Mesenchymal stem cell (in vitro differentiated cells and primary cell): ENCODE measurements at regions not wholly inside any gene's neighbourhood (a gene's known extent, or its start where the extent isn't known, plus 50 kb on each side); places are given as distances from the start of the nearest gene placed in this dataset.

Experiments used
- DNase-seq: peaks from one replicate; pipeline ENCODE4 v3.0.0-alpha.2; 2013
- H2AFZ ChIP-seq: one replicate; pipeline ENCODE4 v1.6.1; 2013; ENCODE audit warnings: low read depth, mild to moderate bottlenecking, control low read depth, inconsistent platforms, low read length, moderate library complexity
- H2AK5ac ChIP-seq: 2 replicates; pipeline ENCODE4 v1.6.1; 2013; ENCODE audit warnings: low read length, moderate library complexity, mild to moderate bottlenecking, inconsistent platforms; ENCODE audit not compliant: severe bottlenecking
- H2BK120ac ChIP-seq: one replicate; pipeline ENCODE4 v1.6.1; 2013; ENCODE audit warnings: low read depth, mild to moderate bottlenecking, inconsistent platforms, low read length, moderate library complexity
- H2BK12ac ChIP-seq, 2 experiments: one replicate each; pipeline ENCODE4 v1.6.1; 2013; ENCODE audit warnings: inconsistent platforms in 2 of 2, low read length in 2 of 2, mild to moderate bottlenecking in 2 of 2, moderate library complexity in 2 of 2, control low read depth in 1 of 2
- H2BK15ac ChIP-seq: one replicate; pipeline ENCODE4 v1.6.1; 2013; ENCODE audit warnings: mild to moderate bottlenecking, low read depth, inconsistent platforms; ENCODE audit not compliant: poor library complexity, severe bottlenecking
- H2BK5ac ChIP-seq: 2 replicates; pipeline ENCODE4 v1.6.1; 2013; ENCODE audit warnings: low read depth, mild to moderate bottlenecking, low read length, control low read depth, inconsistent platforms; ENCODE audit not compliant: poor library complexity, severe bottlenecking
- H3K14ac ChIP-seq, 2 experiments: one replicate each; pipeline ENCODE4 v1.6.1; 2013; ENCODE audit warnings: inconsistent platforms in 2 of 2, low read length in 2 of 2, control low read depth in 1 of 2, mild to moderate bottlenecking in 1 of 2, moderate library complexity in 1 of 2
- H3K18ac ChIP-seq, 2 experiments: one replicate each; pipeline ENCODE4 v1.6.1; 2013; ENCODE audit warnings: inconsistent platforms in 2 of 2, low read length in 2 of 2, control low read depth in 1 of 2, low read depth in 1 of 2, mild to moderate bottlenecking in 1 of 2
- H3K23ac ChIP-seq, 2 experiments: one replicate each; pipeline ENCODE4 v1.6.1; 2013; ENCODE audit warnings: inconsistent platforms in 2 of 2, low read length in 2 of 2, mild to moderate bottlenecking in 2 of 2, moderate library complexity in 2 of 2, control low read depth in 1 of 2
- H3K27ac ChIP-seq: 2 replicates; pipeline ENCODE4 v1.5.1; 2013; ENCODE audit warnings: mild to moderate bottlenecking, moderate library complexity, low read length, control low read depth, inconsistent platforms; ENCODE audit not compliant: poor library complexity, severe bottlenecking
- H3K27me3 ChIP-seq, 2 experiments: 2 replicates each; pipeline versions ENCODE4 v1.6.1 to v1.7.0; 2013; ENCODE audit warnings: low read length in 2 of 2, mild to moderate bottlenecking in 2 of 2, moderate library complexity in 2 of 2, control low read depth in 1 of 2, inconsistent platforms in 1 of 2; ENCODE audit not compliant: control insufficient read depth in 1 of 2, insufficient read depth in 1 of 2
- H3K36me3 ChIP-seq, 2 experiments: 2 replicates each; pipeline versions ENCODE4 v1.6.1 to v1.7.0; 2013; ENCODE audit warnings: low read length in 2 of 2, control low read depth in 1 of 2, inconsistent platforms in 1 of 2, low read depth in 1 of 2, mild to moderate bottlenecking in 1 of 2; ENCODE audit not compliant: insufficient read depth in 2 of 2, control insufficient read depth in 1 of 2
- H3K4ac ChIP-seq, 2 experiments: one replicate each; pipeline ENCODE4 v1.6.1; 2013; ENCODE audit warnings: inconsistent platforms in 2 of 2, low read length in 2 of 2, mild to moderate bottlenecking in 2 of 2, moderate library complexity in 2 of 2, control low read depth in 1 of 2, low read depth in 1 of 2
- H3K4me1 ChIP-seq: 2 replicates; pipeline ENCODE4 v1.6.1; 2013; ENCODE audit warnings: low read depth, low read length, control low read depth; ENCODE audit not compliant: control insufficient read depth, insufficient read depth
- H3K4me2 ChIP-seq: 2 replicates; pipeline ENCODE4 v1.6.1; 2013; ENCODE audit warnings: low read length, mild to moderate bottlenecking, inconsistent platforms; ENCODE audit not compliant: poor library complexity, severe bottlenecking
- H3K4me3 ChIP-seq, 2 experiments: 2 replicates each; pipeline versions ENCODE4 v1.5.1 to v1.7.0; 2013; ENCODE audit warnings: low read length in 2 of 2, mild to moderate bottlenecking in 2 of 2, control low read depth in 1 of 2, low read depth in 1 of 2; ENCODE audit not compliant: insufficient read depth in 1 of 2
- H3K79me1 ChIP-seq: replicated peaks from 2 replicates; pipeline ENCODE4 v1.6.1; 2013; ENCODE audit warnings: mild to moderate bottlenecking, control low read depth, low read length, inconsistent platforms; ENCODE audit not compliant: poor library complexity, severe bottlenecking
- H3K9ac ChIP-seq: 2 replicates; pipeline ENCODE4 v1.7.0; 2013; ENCODE audit warnings: mild to moderate bottlenecking, low read length, moderate library complexity
- H3K9me3 ChIP-seq: 2 replicates; pipeline ENCODE4 v1.7.0; 2013; ENCODE audit warnings: mild to moderate bottlenecking, low read length; ENCODE audit not compliant: control insufficient read depth
- H4K8ac ChIP-seq: one replicate; pipeline ENCODE4 v1.6.1; 2013; ENCODE audit warnings: inconsistent platforms, mild to moderate bottlenecking, low read length, moderate library complexity
- H4K91ac ChIP-seq: one replicate; pipeline ENCODE4 v1.6.1; 2013; ENCODE audit warnings: mild to moderate bottlenecking, low read length, inconsistent platforms
- WGBS: methylation state at CpG from one replicate; pipeline ENCODE4 v1.1.7; 2013; ENCODE audit warnings: mixed read lengths; 5-methylcytosine and 5-hydroxymethylcytosine counted together

DNA sequence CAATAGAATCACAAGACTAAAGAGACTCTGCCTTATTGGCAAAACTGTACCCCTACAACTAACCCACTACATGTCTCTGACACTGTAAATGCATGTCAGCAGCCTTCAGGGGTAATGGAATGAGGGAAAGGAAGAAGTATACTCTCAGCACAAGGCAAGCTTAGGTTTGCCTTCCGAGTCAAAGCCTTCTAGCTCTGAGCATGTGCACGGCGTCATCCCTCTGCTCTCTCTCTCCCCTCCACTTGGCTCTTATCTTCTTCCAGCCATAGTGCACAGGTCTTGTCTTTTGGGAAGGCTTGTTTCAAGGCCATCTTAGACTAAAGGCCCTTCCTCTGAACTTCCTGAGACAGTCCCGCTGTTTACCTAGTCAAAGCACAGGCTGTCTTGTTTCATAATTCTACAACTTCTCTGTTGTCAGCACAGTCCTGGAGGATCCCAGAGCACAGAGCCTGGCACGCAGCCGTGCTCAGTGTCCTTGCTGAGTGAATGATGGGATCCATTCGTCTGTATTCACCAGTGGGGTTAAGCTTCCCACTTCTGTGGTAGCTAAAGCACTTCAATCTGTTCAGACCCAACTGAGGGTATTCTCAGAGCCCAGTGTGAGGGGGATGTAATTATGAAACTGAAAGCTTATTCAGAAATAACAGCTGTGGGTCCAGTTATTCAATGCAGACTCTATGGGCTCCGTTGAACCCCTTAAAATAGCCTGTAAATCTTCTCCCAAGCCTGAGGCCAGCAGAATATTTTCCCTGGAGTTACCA, 166.5 kb upstream of the PLD5 start:
- Histone ChIP-seq H3K4ac (no peak overlapping the region), H3K4me1 (no peaks in the 10 kb centered on the region), H3K9me3 (no peaks in the 10 kb centered on the region), H3K9ac (no peak overlapping the region), H2AFZ (no peak overlapping the region), H3K18ac (no peak overlapping the region), H4K8ac (no peak overlapping the region), H3K14ac (no peak overlapping the region), H4K91ac (no peak overlapping the region), H3K79me1 (no peaks in the 10 kb centered on the region), H2BK5ac (no peak overlapping the region), H3K27me3 (no peaks in the 10 kb centered on the region), H2BK15ac (no peak overlapping the region), H3K27ac (no peak overlapping the region), H2AK5ac (no peak overlapping the region), H2BK120ac (no peak overlapping the region), H3K4me3 (no peak overlapping the region), H3K23ac (no peak overlapping the region), H3K36me3 (no peaks in the 10 kb centered on the region), H2BK12ac (no peak overlapping the region), H3K4me2 (no peak overlapping the region)
- 65% methylated on average over 8 of the region's 8 CpGs for WGBS
- DNase-seq, result no peak

- no peaks in the 10 kb centered on the region for H3K27me3 ChIP-seq
- 83% methylated on average over 17 of the region's 17 CpGs for WGBS
- H3K9ac ChIP-seq, result no peak overlapping the region
- H3K36me3 ChIP-seq, result no peaks in the 10 kb centered on the region
- H4K91ac ChIP-seq, result no peak overlapping the region
- H3K14ac ChIP-seq, result no peak overlapping the region
- no peak overlapping the region for H2BK5ac ChIP-seq
- H3K27ac ChIP-seq, result no peak overlapping the region
- no peak overlapping the region for H2AFZ ChIP-seq
- DNase-seq, result no peak
- H3K79me1 ChIP-seq, result no peaks in the 10 kb centered on the region
- H3K23ac ChIP-seq, result no peak overlapping the region
- no peak overlapping the region for H3K4me2 ChIP-seq
- H2BK12ac ChIP-seq, result no peak overlapping the region
- no peak overlapping the region for H3K4me3 ChIP-seq
- no peak overlapping the region for H2BK120ac ChIP-seq
- H2BK15ac ChIP-seq, result no peak overlapping the region
- no peak overlapping the region for H2AK5ac ChIP-seq
- no peak overlapping the region for H3K18ac ChIP-seq
- no peaks in the 10 kb centered on the region for H3K9me3 ChIP-seq
- no peak overlapping the region for H4K8ac ChIP-seq
- no peaks in the 10 kb centered on the region for H3K4me1 ChIP-seq
- no peak overlapping the region for H3K4ac ChIP-seq
Measured at GRCh38 chr1:242689378-242689777, 164.9 kb upstream of the PLD5 start.

DNA sequence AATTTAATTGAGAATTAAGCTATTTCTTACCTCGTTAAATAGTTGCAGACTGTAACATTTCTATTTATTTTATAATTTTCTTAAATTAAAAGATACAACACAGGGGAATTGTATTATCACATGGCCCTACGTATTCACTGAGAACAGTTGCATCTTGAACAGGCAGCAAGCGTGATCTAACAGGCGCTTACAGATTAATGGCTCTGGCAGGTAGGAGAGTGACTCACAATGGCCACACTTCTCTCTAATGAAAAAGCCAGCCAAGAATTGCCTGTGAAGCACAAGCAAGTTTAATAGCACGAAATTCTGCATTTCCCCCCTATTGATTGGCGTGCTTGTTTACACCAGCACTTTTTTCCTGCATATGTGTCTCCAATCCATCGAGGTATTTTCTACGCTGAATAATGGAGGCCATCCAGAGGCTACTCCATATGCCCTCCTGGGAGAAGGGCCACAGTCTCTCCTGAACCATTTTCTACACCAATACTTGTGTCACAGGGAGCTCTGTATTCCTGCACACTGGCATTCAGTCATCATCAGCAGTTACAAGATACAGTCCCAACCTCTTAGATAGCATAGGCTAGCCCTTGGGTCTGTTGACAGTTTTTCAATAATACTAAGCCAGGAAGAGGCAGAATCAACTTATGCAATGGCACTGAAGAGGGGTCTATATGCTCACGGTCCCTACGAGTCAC, 150.6 kb upstream of the PLD5 start:
- H3K79me1 ChIP-seq, result no peaks in the 10 kb centered on the region
- H2BK15ac ChIP-seq, result no peak overlapping the region
- H3K27me3 ChIP-seq, result no peaks in the 10 kb centered on the region
- no peak overlapping the region for H3K18ac ChIP-seq
- no peak overlapping the region for H2AFZ ChIP-seq
- no peak overlapping the region for H4K8ac ChIP-seq
- 73% methylated on average over 7 of the region's 10 CpGs for WGBS
- DNase-seq, result no peak
- H3K14ac ChIP-seq, result no peak overlapping the region
- no peak overlapping the region for H3K4me2 ChIP-seq
- no peak overlapping the region for H3K4ac ChIP-seq
- H3K23ac ChIP-seq, result no peak overlapping the region
- H3K4me3 ChIP-seq, result no peak overlapping the region
- no peak overlapping the region for H3K27ac ChIP-seq
- H3K36me3 ChIP-seq, result no peaks in the 10 kb centered on the region
- no peaks in the 10 kb centered on the region for H3K4me1 ChIP-seq
- H2BK5ac ChIP-seq, result no peak overlapping the region
- H3K9ac ChIP-seq, result no peak overlapping the region
- no peak overlapping the region for H2BK12ac ChIP-seq
- no peak overlapping the region for H2AK5ac ChIP-seq
- no peak overlapping the region for H4K91ac ChIP-seq
- H2BK120ac ChIP-seq, result no peak overlapping the region
- no peaks in the 10 kb centered on the region for H3K9me3 ChIP-seq

GRCh38 chr1:242673652-242674051, 149.2 kb upstream of the PLD5 start:
- H3K36me3 ChIP-seq, result no peaks in the 10 kb centered on the region
- no peak overlapping the region for H2BK5ac ChIP-seq
- H2BK12ac ChIP-seq, result no peak overlapping the region
- H2BK120ac ChIP-seq, result no peak overlapping the region
- H3K14ac ChIP-seq, result no peak overlapping the region
- H4K8ac ChIP-seq, result no peak overlapping the region
- H3K27me3 ChIP-seq, result no peaks in the 10 kb centered on the region
- H3K4me3 ChIP-seq, result no peak overlapping the region
- no peaks in the 10 kb centered on the region for H3K4me1 ChIP-seq
- no peak overlapping the region for H2AFZ ChIP-seq
- no peaks in the 10 kb centered on the region for H3K9me3 ChIP-seq
- no peak for DNase-seq
- H3K9ac ChIP-seq, result no peak overlapping the region
- H3K23ac ChIP-seq, result no peak overlapping the region
- no peak overlapping the region for H3K4me2 ChIP-seq
- no peak overlapping the region for H2AK5ac ChIP-seq
- WGBS, result 90% methylated on average over 2 of the region's 2 CpGs
- no peaks in the 10 kb centered on the region for H3K79me1 ChIP-seq
- no peak overlapping the region for H3K27ac ChIP-seq
- no peak overlapping the region for H4K91ac ChIP-seq
- no peak overlapping the region for H3K18ac ChIP-seq
- H3K4ac ChIP-seq, result no peak overlapping the region
- H2BK15ac ChIP-seq, result no peak overlapping the region
